ENCODE measurements at regions not wholly inside any gene's neighbourhood (a gene's known extent, or its start where the extent isn't known, plus 50 kb on each side); places are given as distances from the start of the nearest gene placed in this dataset.

DNA sequence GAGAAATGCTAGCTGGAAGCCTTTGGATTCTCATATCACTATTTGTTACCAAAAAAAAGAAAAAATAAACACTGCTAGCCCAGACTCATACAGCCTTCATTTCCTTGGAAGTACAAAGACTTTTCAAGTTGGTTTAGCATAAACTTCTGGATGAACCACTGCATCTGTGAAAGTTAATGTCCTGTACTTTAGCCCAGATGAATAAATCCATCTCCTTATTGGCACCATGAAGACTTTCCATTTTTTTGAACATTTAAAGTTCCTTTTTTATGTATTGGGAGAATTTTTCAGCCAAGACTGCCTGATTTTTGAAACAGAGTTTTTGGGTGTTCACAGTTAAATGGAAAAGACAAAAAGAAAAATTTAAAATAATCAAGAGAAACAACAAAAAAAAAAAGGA is 184.0 kb upstream of the C1orf87 start:
- TF ChIP-seq CTCF (IDR thresholded peaks at IDR 0.05) (no peak), POLR2A (IDR thresholded peaks at IDR 0.05) (no peak)
